HG02571 (cell line): ENCODE measurements at regions not wholly inside any gene's neighbourhood (a gene's known extent, or its start where the extent isn't known, plus 50 kb on each side); places are given as distances from the start of the nearest gene placed in this dataset.
"Not testable (repeated sequence)": the region's sequence is repeated elsewhere in the genome, so short reads cannot be mapped to it uniquely, and the experiment has no call there.

Experiments used
- ATAC-seq: cut with Tn5 transposase; IDR thresholded peaks from one replicate; pipeline ENCODE4 v1.9.1; 2021; ENCODE audit warnings: mild to moderate bottlenecking, moderate library complexity; ENCODE audit not compliant: unreplicated experiment

- ATAC-seq = no peak
Measured at GRCh38 chr3:153437666-153438065, 275.6 kb downstream of the RAP2B start.

- ATAC-seq = no peak
Measured at GRCh38 chr3:153438271-153438670, 276.2 kb downstream of the RAP2B start.

GRCh38 chr3:153439780-153440179, 277.8 kb downstream of the RAP2B start:
- ATAC-seq = no peak

- no peak for ATAC-seq
Measured at GRCh38 chr3:153440311-153440710, 278.3 kb downstream of the RAP2B start.

GRCh38 chr3:153442386-153442785, 280.4 kb downstream of the RAP2B start:
- ATAC-seq = no peak

GRCh38 chr3:153442799-153443487, 280.9 kb downstream of the RAP2B start:
- no peak for ATAC-seq

GRCh38 chr3:153443961-153444360, 281.9 kb downstream of the RAP2B start:
- ATAC-seq = no peak

GRCh38 chr3:153445817-153446216, 283.8 kb downstream of the RAP2B start:
- no peak for ATAC-seq

GRCh38 chr3:153448151-153448829, 286.3 kb downstream of the RAP2B start:
- ATAC-seq = no peak

GRCh38 chr3:153456833-153457545, 295.0 kb downstream of the RAP2B start:
- no peak for ATAC-seq

GRCh38 chr3:153458881-153459280, 296.9 kb downstream of the RAP2B start:
- ATAC-seq = no peak

- ATAC-seq = no peak
Measured at GRCh38 chr3:153462545-153462944, 300.5 kb downstream of the RAP2B start.

GRCh38 chr3:153463895-153464294, 301.9 kb downstream of the RAP2B start:
- peak; percentile 78 for ATAC-seq

GRCh38 chr3:153469162-153469561, 307.1 kb downstream of the RAP2B start:
- no peak for ATAC-seq

- ATAC-seq = no peak
Measured at GRCh38 chr3:153484842-153485241, 322.8 kb downstream of the RAP2B start.

GRCh38 chr3:153495422-153495821, 333.4 kb downstream of the RAP2B start:
- no peak for ATAC-seq

- no peak for ATAC-seq
Measured at GRCh38 chr3:153502682-153503081, 340.7 kb downstream of the RAP2B start.

- ATAC-seq = no peak
Measured at GRCh38 chr3:153503873-153504272, 341.8 kb downstream of the RAP2B start.

- not testable (repeated sequence) for ATAC-seq
Measured at GRCh38 chr3:153506205-153506604, 344.2 kb downstream of the RAP2B start.

GRCh38 chr3:153506686-153507085, 344.7 kb downstream of the RAP2B start:
- ATAC-seq = not testable (repeated sequence)

GRCh38 chr3:153513236-153513635, 351.2 kb downstream of the RAP2B start:
- no peak for ATAC-seq

GRCh38 chr3:153528473-153528872, 366.4 kb downstream of the RAP2B start:
- ATAC-seq = no peak
